ENCODE measurements at regions not wholly inside any gene's neighbourhood (a gene's known extent, or its start where the extent isn't known, plus 50 kb on each side); places are given as distances from the start of the nearest gene placed in this dataset.

- no peaks in the 10 kb centered on the region for H3K36me3 Mint-ChIP-seq
These were observed 173.6 kb upstream of the CXCL12 start for GRCh38 chr10:44558521-44558920.

GRCh38 chr10:44564361-44564760, 179.5 kb upstream of the CXCL12 start:
- Mint-ChIP-seq H3K36me3 (no peaks in the 10 kb centered on the region), H3K27ac (no peak overlapping the region), H3K9me3 (peaks cover 0 to 4% (median 0%) of the 10 kb centered on the region in 6 donors), H3K4me1 (peaks cover 0 to 2% of the 10 kb centered on the region in 2 donors), H3K27me3 (ENCODE audit: low read depth in 3 of 3) (peaks cover 0 to 3% (median 1%) of the 10 kb centered on the region in 3 donors), H3K4me3 (no peak overlapping the region)
- DNase-seq, result no peak

More at GRCh38 chr10:44558521-44558920, 173.6 kb upstream of the CXCL12 start:
- DNase-seq, result no peak
- Mint-ChIP-seq H3K4me3 (no peak overlapping the region), H3K9me3 (peaks cover 0 to 2% (median 0%) of the 10 kb centered on the region in 6 donors), H3K4me1 (no peaks in the 10 kb centered on the region), H3K27ac (no peak overlapping the region), H3K27me3 (ENCODE audit: low read depth in 3 of 3) (peaks cover 0 to 3% (median 2%) of the 10 kb centered on the region in 3 donors)

GRCh38 chr10:44564790-44565189, 179.9 kb upstream of the CXCL12 start:
- H3K27ac Mint-ChIP-seq, result no peak overlapping the region
- no peak overlapping the region for H3K4me3 Mint-ChIP-seq
- H3K4me1 Mint-ChIP-seq, result peaks cover 0 to 2% of the 10 kb centered on the region in 2 donors
- DNase-seq, result no peak
- peaks cover 0 to 3% (median 1%) of the 10 kb centered on the region in 3 donors for H3K27me3 Mint-ChIP-seq (ENCODE audit: low read depth in 3 of 3)
- H3K9me3 Mint-ChIP-seq, result peaks cover 0 to 3% (median 0%) of the 10 kb centered on the region in 6 donors
- H3K36me3 Mint-ChIP-seq, result no peaks in the 10 kb centered on the region

- peaks cover 0 to 3% (median 3%) of the 10 kb centered on the region in 3 donors for H3K27me3 Mint-ChIP-seq (ENCODE audit: low read depth in 3 of 3)
These were observed 181.9 kb upstream of the CXCL12 start for GRCh38 chr10:44566786-44567185.

GRCh38 chr10:44567471-44567870, 182.6 kb upstream of the CXCL12 start:
- Mint-ChIP-seq H3K9me3 (peaks cover 0 to 2% (median 0%) of the 10 kb centered on the region in 6 donors), H3K27me3 (ENCODE audit: low read depth in 3 of 3) (peaks cover 0 to 3% (median 3%) of the 10 kb centered on the region in 3 donors), H3K36me3 (peaks cover 0 to 3% (median 0%) of the 10 kb centered on the region in 3 donors), H3K4me3 (no peak overlapping the region), H3K4me1 (peaks cover 0 to 4% of the 10 kb centered on the region in 2 donors), H3K27ac (no peak overlapping the region)
- DNase-seq, result no peak

More at GRCh38 chr10:44566786-44567185, 181.9 kb upstream of the CXCL12 start:
- Mint-ChIP-seq H3K4me1 (peaks cover 0 to 2% of the 10 kb centered on the region in 2 donors), H3K27ac (no peak overlapping the region), H3K4me3 (no peak overlapping the region), H3K9me3 (peaks cover 0 to 2% (median 0%) of the 10 kb centered on the region in 6 donors), H3K36me3 (peaks cover 0 to 1% (median 0%) of the 10 kb centered on the region in 3 donors)
- DNase-seq, result no peak

GRCh38 chr10:44569193-44570091, 184.5 kb upstream of the CXCL12 start:
- peaks cover 0 to 12% of the 10 kb centered on the region in 2 donors for H3K4me1 Mint-ChIP-seq
- no peak for DNase-seq
- peaks cover 2 to 3% (median 2%) of the 10 kb centered on the region in 3 donors for H3K27me3 Mint-ChIP-seq (ENCODE audit: low read depth in 3 of 3)
- peaks cover 0 to 3% (median 0%) of the 10 kb centered on the region in 3 donors for H3K36me3 Mint-ChIP-seq
- H3K27ac Mint-ChIP-seq, result no peak overlapping the region
- no peak overlapping the region for H3K4me3 Mint-ChIP-seq
- H3K9me3 Mint-ChIP-seq, result peaks cover 0 to 2% (median 0%) of the 10 kb centered on the region in 6 donors

- H3K27ac Mint-ChIP-seq, result no peak overlapping the region
- peaks cover 0 to 19% of the 10 kb centered on the region in 2 donors for H3K4me1 Mint-ChIP-seq
- DNase-seq, result no peak
- no peak overlapping the region for H3K4me3 Mint-ChIP-seq
- peaks cover 0 to 3% (median 2%) of the 10 kb centered on the region in 3 donors for H3K27me3 Mint-ChIP-seq (ENCODE audit: low read depth in 3 of 3)
- H3K36me3 Mint-ChIP-seq, result peaks cover 0 to 3% (median 0%) of the 10 kb centered on the region in 3 donors
- peaks cover 0 to 2% (median 0%) of the 10 kb centered on the region in 6 donors for H3K9me3 Mint-ChIP-seq
These were observed 186.8 kb upstream of the CXCL12 start for GRCh38 chr10:44571701-44572100.

- peaks cover 0 to 3% (median 0%) of the 10 kb centered on the region in 3 donors for H3K36me3 Mint-ChIP-seq
These were observed 187.2 kb upstream of the CXCL12 start for GRCh38 chr10:44572146-44572545.

GRCh38 chr10:44573821-44574220, 188.9 kb upstream of the CXCL12 start:
- Mint-ChIP-seq H3K27me3 (ENCODE audit: low read depth in 3 of 3) (peaks cover 0 to 3% (median 2%) of the 10 kb centered on the region in 3 donors), H3K27ac (peak overlapping the region in 1 of 6 donors; percentile 28), H3K9me3 (peaks cover 0 to 4% (median 0%) of the 10 kb centered on the region in 6 donors), H3K36me3 (peaks cover 0 to 3% (median 0%) of the 10 kb centered on the region in 3 donors), H3K4me1 (peaks cover 0 to 32% of the 10 kb centered on the region in 2 donors), H3K4me3 (no peak overlapping the region)
- no peak for DNase-seq

More at GRCh38 chr10:44572146-44572545, 187.2 kb upstream of the CXCL12 start:
- peaks cover 0 to 22% of the 10 kb centered on the region in 2 donors for H3K4me1 Mint-ChIP-seq
- H3K27me3 Mint-ChIP-seq (ENCODE audit: low read depth in 3 of 3), result peaks cover 0 to 3% (median 2%) of the 10 kb centered on the region in 3 donors
- H3K4me3 Mint-ChIP-seq, result no peak overlapping the region
- H3K27ac Mint-ChIP-seq, result no peak overlapping the region
- peaks cover 0 to 2% (median 0%) of the 10 kb centered on the region in 6 donors for H3K9me3 Mint-ChIP-seq
- no peak for DNase-seq

- Mint-ChIP-seq H3K36me3 (peaks cover 0 to 3% (median 0%) of the 10 kb centered on the region in 3 donors), H3K4me3 (no peak overlapping the region), H3K4me1 (peaks cover 0 to 32% of the 10 kb centered on the region in 2 donors), H3K27ac (peak overlapping the region in 1 of 6 donors; percentile 7), H3K27me3 (ENCODE audit: low read depth in 3 of 3) (peaks cover 1 to 3% (median 2%) of the 10 kb centered on the region in 3 donors), H3K9me3 (peaks cover 0 to 4% (median 0%) of the 10 kb centered on the region in 6 donors)
- DNase-seq, result no peak
These were observed 189.9 kb upstream of the CXCL12 start for GRCh38 chr10:44574596-44575480.

GRCh38 chr10:44575601-44576380, 190.9 kb upstream of the CXCL12 start:
- Mint-ChIP-seq H3K27me3 (ENCODE audit: low read depth in 3 of 3) (peaks cover 2 to 5% (median 3%) of the 10 kb centered on the region in 3 donors), H3K36me3 (peaks cover 0 to 3% (median 0%) of the 10 kb centered on the region in 3 donors), H3K27ac (peak overlapping the region in 3 of 6 donors; percentile 94 to 98 (median 96)), H3K4me3 (peak overlapping the region in 1 of 5 donors; percentile 3), H3K4me1 (peaks cover 0 to 32% of the 10 kb centered on the region in 2 donors), H3K9me3 (peaks cover 0 to 4% (median 0%) of the 10 kb centered on the region in 6 donors)
- no peak for DNase-seq

- H3K4me1 Mint-ChIP-seq, result peaks cover 0 to 33% of the 10 kb centered on the region in 2 donors
- peaks cover 0 to 4% (median 0%) of the 10 kb centered on the region in 6 donors for H3K9me3 Mint-ChIP-seq
- H3K27ac Mint-ChIP-seq, result peak overlapping the region in 3 of 6 donors; percentile 94 to 98 (median 96)
- DNase-seq, result peak in 1 of 3 donors; percentile 56
- peak overlapping the region in 3 of 5 donors; percentile 39 to 66 (median 57) for H3K4me3 Mint-ChIP-seq
- H3K27me3 Mint-ChIP-seq (ENCODE audit: low read depth in 3 of 3), result peaks cover 0 to 8% (median 3%) of the 10 kb centered on the region in 3 donors
- peaks cover 0 to 2% (median 0%) of the 10 kb centered on the region in 3 donors for H3K36me3 Mint-ChIP-seq
These were observed 191.8 kb upstream of the CXCL12 start for GRCh38 chr10:44576702-44577191.

All from immature natural killer cell (primary cell).